ENCODE measurements at regions not wholly inside any gene's neighbourhood (a gene's known extent, or its start where the extent isn't known, plus 50 kb on each side); places are given as distances from the start of the nearest gene placed in this dataset.

DNA sequence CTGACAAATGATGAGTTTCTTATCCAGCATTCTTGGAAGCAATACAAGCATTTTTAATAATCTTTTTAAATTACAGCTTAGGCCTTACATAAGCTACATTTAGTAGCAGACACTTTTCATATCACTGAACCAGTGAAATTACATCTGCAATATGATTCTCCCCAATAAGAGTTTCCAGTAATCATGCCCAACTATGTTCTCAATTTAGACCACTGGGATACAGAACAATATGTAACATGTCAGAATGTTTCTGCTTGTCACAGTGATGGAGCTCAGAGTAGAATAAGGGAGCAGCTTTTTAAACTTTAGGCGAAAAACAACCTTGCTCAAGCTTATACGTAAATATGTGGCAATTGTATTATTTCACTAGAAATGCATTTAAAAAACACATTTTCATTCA lies 1132.2 kb downstream of the FAT4 start:
- H3K4me1 ChIP-seq = no peaks in the 10 kb centered on the region
- H3K36me3 ChIP-seq (ENCODE audit: insufficient read depth in 1 of 2, low read depth in 1 of 2) = no peaks in the 10 kb centered on the region
- no peak overlapping the region for H3K27ac ChIP-seq
- TF ChIP-seq, protein P1, sequence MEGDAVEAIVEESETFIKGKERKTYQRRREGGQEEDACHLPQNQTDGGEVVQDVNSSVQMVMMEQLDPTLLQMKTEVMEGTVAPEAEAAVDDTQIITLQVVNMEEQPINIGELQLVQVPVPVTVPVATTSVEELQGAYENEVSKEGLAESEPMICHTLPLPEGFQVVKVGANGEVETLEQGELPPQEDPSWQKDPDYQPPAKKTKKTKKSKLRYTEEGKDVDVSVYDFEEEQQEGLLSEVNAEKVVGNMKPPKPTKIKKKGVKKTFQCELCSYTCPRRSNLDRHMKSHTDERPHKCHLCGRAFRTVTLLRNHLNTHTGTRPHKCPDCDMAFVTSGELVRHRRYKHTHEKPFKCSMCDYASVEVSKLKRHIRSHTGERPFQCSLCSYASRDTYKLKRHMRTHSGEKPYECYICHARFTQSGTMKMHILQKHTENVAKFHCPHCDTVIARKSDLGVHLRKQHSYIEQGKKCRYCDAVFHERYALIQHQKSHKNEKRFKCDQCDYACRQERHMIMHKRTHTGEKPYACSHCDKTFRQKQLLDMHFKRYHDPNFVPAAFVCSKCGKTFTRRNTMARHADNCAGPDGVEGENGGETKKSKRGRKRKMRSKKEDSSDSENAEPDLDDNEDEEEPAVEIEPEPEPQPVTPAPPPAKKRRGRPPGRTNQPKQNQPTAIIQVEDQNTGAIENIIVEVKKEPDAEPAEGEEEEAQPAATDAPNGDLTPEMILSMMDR (IDR thresholded peaks at IDR 0.05) = no peak
- no peaks in the 10 kb centered on the region for H3K27me3 ChIP-seq (ENCODE audit: insufficient read depth in 3 of 3, low read length in 2 of 3)
- DNase-seq (no peak), ATAC-seq (no peak)
- intact Hi-C loops (cut with DNase I) = no loop called here
- 88 to 98% (median 92%) methylated on average over 2 of the region's 2 CpGs for whole genome bisulfite sequencing, 3 donors
- no peaks in the 10 kb centered on the region for H3K9me3 ChIP-seq
- no peak overlapping the region for H3K4me3 ChIP-seq

DNA sequence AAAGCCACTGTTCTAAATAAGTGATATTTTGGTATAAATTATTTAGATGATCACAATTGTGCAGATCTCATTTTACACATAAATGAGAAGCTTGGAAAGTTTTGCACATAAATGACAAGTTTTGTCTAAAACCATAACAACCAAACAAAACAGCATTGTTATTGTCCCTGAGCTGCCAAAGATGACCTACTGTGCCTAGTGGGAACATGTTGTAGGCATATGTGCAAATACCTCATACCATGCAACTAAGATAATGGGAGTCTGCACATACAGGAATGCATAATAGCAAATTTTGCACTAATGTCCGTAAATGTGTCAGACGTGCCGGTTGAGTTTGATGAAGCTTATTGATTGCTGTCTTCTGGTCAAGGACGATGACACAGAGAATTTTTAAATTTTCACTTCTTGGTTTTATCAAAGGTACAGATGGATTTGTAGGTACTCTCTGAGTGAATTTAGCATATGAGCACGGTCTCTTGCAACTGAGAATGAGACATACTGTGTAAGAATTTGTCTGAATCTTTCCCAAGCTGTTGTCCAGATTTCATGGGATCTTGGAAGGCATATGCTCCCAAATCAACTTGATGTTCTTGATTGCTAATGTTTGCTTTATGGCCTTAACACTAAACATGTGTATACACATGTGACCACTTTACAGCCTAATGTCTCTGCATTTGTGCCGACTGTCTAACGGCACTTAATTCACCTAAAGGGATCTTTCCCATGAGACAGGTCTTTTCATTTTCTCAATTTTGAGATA lies 1133.5 kb downstream of the FAT4 start:
- Histone ChIP-seq H3K27ac (no peak overlapping the region), H3K4me3 (no peak overlapping the region), H3K4me1 (no peaks in the 10 kb centered on the region), H3K36me3 (ENCODE audit: insufficient read depth in 1 of 2, low read depth in 1 of 2) (no peaks in the 10 kb centered on the region), H3K9me3 (no peaks in the 10 kb centered on the region), H3K27me3 (ENCODE audit: insufficient read depth in 3 of 3, low read length in 2 of 3) (no peaks in the 10 kb centered on the region)
- TF ChIP-seq, protein P1 (IDR thresholded peaks at IDR 0.05) = no peak
- intact Hi-C loops (cut with DNase I) = no loop called here
- ATAC-seq = no peak
- 70 to 74% (median 73%) methylated on average over 7 of the region's 7 CpGs for WGBS, 3 donors
- no peak for DNase-seq

DNA sequence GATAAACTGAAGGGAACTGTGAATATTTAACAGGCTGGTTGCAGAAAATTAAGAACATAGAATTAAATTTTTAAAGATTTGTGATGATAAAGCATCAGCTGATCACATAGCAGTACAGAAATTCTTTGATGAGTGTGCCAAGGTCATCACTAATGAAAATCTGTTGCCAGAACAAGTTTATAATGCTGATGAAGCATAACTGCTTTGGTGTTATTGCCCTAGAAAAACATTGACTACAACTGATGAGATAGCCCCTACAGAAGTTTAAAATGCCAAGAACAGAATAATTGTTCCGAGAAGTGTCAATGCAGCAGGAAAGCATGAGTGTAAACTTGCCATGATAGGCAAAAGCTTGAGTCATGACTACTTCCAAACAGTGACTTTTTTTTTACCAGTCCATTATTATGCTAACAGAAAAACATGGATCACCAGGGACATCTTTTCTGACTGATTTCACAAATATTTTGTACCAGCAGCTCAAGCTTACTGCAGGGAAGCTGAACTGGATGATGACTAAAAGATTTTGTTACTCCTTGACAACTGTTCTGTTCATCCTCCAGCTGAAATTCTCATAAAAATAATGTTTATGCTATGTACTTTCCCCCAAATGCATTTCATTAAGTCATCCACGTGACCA lies 1136.6 kb downstream of the FAT4 start:
- Histone ChIP-seq H3K4me3 (no peak overlapping the region), H3K27me3 (ENCODE audit: insufficient read depth in 3 of 3, low read length in 2 of 3) (no peaks in the 10 kb centered on the region), H3K4me1 (no peaks in the 10 kb centered on the region), H3K27ac (no peak overlapping the region), H3K36me3 (ENCODE audit: insufficient read depth in 1 of 2, low read depth in 1 of 2) (no peaks in the 10 kb centered on the region), H3K9me3 (no peaks in the 10 kb centered on the region)
- DNase-seq (no peak), ATAC-seq (no peak)
- 77 to 88% (median 79%) methylated on average over 2 of the region's 2 CpGs for WGBS, 3 donors
- intact Hi-C loops (cut with DNase I) = no loop called here
- TF ChIP-seq, protein P1 (IDR thresholded peaks at IDR 0.05) = no peak

DNA sequence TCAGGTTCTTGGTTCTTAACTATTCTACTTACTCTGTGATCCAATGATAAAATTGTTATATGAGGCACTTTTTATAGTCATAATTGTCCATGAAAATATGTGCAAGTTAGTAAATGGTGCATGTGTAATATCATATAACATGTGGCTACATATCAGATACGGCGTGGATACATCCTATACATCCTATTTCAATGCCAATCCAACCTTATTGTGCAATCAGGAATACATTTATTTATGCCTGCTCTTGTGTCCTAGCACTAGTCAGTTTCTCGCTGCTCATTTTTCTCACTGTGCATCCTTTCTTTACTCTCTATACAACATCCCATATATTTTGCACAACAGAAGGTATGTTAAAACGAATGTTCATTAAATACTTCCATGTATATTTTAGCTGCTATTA lies 1141.1 kb downstream of the FAT4 start:
- Histone ChIP-seq H3K4me1 (no peaks in the 10 kb centered on the region), H3K36me3 (ENCODE audit: insufficient read depth in 1 of 2, low read depth in 1 of 2) (no peaks in the 10 kb centered on the region), H3K9me3 (no peaks in the 10 kb centered on the region), H3K27me3 (ENCODE audit: insufficient read depth in 3 of 3, low read length in 2 of 3) (no peaks in the 10 kb centered on the region), H3K4me3 (no peak overlapping the region), H3K27ac (no peak overlapping the region)
- TF ChIP-seq, protein P1 (IDR thresholded peaks at IDR 0.05) = no peak
- intact Hi-C loops (cut with DNase I) = no loop called here
- no peak for DNase-seq
- no peak for ATAC-seq
- 67 to 90% (median 73%) methylated on average over 4 of the region's 4 CpGs for WGBS, 3 donors

All from psoas muscle (tissue), 7 donors.